PC-9 (cell line): ENCODE measurements at regions not wholly inside any gene's neighbourhood (a gene's known extent, or its start where the extent isn't known, plus 50 kb on each side); places are given as distances from the start of the nearest gene placed in this dataset.

Source experiments
- CTCF ChIP-seq: fragments of 200-600 bp; sonication (generic); conservative IDR thresholded peaks from 2 replicates; pipeline ENCODE4 v1.6.1; 2017; ENCODE audit warnings: mixed run types, antibody characterized with exemption, mild to moderate bottlenecking, moderate library complexity
- EZH2 ChIP-seq: fragments of 200-600 bp; sonication (generic); IDR thresholded peaks from 2 replicates; pipeline ENCODE4 v1.8.0; 2017; ENCODE audit warnings: antibody characterized with exemption, low read depth

GRCh38 chr4:31126881-31127398 is 406.8 kb downstream of the PCDH7 start:
- TF ChIP-seq EZH2 (no peak), CTCF (no peak)
